ENCODE measurements at regions not wholly inside any gene's neighbourhood (a gene's known extent, or its start where the extent isn't known, plus 50 kb on each side); places are given as distances from the start of the nearest gene placed in this dataset.

- TF ChIP-seq CTCF (IDR thresholded peaks at IDR 0.05; ENCODE audit: borderline replicate concordance, extremely low read depth, low read length, poor library complexity, severe bottlenecking) (no peak), EZH2 (IDR thresholded peaks at IDR 0.05; ENCODE audit: borderline replicate concordance, low read depth, low read length, severe bottlenecking) (no peak)
Observed at GRCh38 chr1:190942475-190942874, 464.8 kb upstream of the BRINP3 start.
